LNCAP (cell line): ENCODE measurements at regions not wholly inside any gene's neighbourhood (a gene's known extent, or its start where the extent isn't known, plus 50 kb on each side); places are given as distances from the start of the nearest gene placed in this dataset.

Experiments used
- TF ChIP-seq, protein P1 (sequence below): fragments of 450-650 bp; IDR thresholded peaks from 2 replicates; pipeline ENCODE4 v1.5.1; 2017; ENCODE audit warnings: mild to moderate bottlenecking

DNA sequence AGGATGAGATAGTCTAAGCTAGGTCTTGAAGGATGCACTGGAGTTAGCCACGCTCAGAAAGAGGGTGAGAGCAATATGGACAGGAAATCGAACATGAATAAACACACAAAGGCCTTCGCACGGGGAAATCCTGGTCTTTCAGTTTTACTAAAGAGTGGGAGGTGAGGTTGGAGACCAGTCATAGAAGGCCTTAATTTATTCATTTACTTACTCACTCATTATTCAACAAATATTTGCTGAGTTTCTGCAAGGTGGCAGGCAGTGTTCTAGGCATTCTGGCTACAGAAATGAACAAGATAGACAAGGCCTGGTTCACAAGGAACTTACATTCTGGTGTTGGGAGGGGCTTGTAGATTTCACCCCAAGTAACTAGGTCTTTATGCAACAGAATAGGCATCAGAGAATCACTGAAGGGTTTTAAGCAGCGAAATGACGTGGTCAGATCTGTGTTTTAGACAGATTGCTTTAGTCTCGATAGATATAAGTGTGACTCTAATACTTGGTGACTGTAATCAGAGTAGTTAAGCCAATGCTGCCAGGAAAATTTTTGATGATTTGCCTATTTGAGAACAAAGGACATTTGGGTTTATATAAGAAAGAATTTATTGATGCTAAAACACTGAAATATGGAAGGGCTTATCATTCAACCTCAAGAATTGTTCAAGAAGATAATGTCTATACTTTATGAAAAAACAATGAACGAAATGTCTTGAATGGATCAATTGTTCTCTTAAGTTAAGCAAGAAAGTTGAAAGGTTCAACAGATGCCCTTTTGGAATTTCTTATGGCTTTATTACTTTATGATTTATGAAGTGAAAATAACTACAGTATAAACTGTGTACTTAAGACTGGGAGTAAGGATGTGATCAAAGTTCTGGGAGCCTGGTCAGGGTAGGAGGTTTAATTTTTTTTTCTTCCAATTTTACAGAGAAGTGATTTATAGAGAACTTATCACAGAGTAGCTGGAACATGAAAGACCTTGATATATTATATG lies 184.4 kb upstream of the CASK start:
- TF ChIP-seq, protein P1, sequence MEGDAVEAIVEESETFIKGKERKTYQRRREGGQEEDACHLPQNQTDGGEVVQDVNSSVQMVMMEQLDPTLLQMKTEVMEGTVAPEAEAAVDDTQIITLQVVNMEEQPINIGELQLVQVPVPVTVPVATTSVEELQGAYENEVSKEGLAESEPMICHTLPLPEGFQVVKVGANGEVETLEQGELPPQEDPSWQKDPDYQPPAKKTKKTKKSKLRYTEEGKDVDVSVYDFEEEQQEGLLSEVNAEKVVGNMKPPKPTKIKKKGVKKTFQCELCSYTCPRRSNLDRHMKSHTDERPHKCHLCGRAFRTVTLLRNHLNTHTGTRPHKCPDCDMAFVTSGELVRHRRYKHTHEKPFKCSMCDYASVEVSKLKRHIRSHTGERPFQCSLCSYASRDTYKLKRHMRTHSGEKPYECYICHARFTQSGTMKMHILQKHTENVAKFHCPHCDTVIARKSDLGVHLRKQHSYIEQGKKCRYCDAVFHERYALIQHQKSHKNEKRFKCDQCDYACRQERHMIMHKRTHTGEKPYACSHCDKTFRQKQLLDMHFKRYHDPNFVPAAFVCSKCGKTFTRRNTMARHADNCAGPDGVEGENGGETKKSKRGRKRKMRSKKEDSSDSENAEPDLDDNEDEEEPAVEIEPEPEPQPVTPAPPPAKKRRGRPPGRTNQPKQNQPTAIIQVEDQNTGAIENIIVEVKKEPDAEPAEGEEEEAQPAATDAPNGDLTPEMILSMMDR = no peak

DNA sequence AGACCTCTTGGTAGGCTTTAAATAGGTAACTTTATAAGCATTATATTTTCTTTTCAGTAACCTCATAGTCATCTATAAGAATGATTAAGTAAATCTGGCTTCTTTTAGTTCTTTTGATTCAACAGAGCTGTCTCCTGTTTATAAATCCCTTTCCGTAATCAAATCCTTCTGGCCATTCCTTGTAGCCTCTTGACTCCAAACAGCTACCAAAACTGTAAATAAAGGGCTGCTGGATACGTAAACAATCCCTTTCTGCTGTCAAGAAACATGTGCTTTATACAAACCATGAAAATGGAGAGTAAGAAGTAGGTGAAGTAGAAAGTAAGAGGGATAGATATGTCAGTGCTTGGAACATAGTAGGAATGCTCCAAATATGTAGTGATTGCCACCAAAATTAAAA lies 183.2 kb upstream of the CASK start:
- TF ChIP-seq, protein P1 = no peak

DNA sequence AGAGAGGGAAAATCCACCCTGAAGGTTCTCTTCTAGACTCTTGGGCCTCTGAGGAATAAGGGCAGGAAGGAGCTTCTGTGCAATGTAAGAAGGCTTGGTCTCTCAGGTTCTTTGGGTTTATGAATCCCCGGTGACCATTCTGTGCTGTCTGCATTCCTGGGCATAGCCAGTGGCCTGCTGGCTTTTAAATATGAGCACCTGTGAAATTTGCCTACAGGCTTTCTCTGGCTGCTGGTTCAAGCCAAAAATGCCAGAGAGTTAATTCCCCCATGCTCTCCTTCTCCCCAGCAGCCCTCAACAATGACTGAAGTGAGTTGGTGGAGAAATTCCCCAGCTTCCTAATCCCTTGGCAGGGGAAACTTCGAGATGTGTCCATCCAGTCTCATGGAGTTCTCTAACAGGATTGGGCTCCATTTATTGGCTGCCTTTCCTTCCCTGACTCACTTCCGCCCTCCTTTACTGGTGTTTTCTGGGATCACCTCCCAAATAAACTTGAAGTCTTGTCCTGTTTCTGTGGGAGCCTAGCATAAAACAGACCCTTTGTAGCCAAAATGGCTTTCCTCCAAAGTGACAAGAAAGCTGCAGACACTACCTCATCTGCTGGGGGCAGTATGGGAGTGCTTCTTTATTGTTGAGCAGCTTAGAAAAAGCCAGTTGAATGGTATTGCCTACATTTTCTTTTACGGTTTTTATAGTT lies 179.4 kb upstream of the CASK start:
- TF ChIP-seq, protein P1 = no peak

DNA sequence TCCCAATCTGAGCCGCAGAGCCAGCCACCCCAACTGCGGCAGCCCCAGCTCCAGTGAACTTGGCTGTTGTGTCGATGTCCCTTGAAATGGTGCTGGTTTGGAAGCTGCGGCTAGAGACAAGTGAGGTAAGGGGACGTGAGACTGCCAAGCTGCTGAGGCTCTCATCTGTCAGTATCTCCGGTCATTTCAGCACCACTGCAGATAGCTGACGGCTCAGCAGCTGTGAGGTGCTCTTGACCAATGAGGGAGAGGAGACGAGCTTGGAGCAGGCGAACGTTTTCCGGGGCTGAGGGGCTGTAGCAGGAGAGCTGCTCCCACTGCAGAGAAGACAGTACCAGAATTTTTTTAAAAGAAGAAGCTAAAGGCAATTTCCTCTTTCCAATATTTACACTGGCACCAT lies 175.5 kb upstream of the CASK start:
- TF ChIP-seq, protein P1 = no peak

DNA sequence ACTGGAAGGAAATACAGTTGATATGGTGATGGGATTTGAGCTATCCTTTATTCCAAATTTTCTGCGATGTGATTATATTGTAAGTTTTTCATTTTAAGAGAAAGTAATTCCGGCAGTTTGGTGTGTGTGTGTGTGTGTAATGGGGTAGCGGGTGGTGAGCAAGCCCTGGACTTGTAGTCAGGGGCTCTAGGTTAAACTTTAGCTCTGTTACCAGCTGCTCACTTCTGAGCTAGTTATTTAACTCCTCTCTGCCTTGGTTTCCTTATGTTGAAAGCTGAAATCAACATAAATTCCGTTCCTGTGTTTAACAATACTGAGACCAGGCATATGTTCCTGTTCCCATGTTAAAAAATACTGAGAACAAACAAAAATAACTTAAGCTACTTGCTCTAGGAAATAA lies 174.1 kb upstream of the CASK start:
- TF ChIP-seq, protein P1 = no peak

DNA sequence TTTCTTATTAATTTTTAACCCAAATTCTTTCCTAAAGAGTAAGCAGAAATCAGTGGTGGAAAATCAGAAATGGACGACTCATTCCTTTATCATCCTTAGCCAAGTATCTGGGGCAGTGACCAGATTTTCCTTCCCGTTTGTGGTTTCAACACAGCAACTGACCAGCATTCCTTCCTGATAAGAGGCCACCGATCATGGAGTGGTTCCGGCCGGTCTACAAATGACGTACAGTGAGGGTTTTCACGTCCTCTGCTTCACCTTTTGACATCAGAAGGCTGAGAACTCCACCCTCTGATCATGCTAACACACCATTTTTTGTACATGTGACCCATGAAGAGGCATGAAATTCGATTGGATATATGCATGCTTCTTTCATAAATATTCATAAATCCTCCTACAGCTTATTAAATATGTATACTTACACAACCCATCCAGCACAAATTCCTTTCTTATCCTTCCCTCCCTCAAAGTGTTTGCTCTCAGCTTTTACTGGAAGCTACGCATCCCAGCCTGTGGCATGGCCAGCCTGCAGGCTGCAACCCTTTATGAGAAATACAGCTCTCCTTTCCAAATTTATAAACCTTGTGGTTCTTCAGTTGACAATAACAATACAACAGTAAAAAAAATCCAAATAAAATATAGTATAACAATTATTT lies 173.0 kb upstream of the CASK start:
- TF ChIP-seq, protein P1 = no peak

DNA sequence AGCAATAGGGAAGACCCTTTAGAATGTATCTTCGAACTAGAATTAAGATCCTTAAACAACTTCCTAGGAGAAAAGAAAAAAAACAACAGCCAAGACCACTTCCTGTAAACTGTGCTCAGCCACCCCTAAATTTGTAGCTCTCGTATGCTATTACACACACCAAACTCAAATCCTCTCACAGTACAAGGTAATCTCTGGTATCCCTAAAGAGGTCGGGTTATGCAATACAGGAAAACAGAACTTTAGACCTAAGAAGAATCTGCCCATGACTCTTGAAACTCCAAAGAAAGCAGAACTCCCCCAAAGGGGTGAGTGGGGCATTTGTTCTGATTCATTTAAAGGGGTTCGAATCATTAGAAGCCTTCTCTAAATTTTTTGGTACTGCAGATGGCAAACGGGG lies 170.9 kb upstream of the CASK start:
- TF ChIP-seq, protein P1 = no peak
